Right lobe of liver (tissue), 6 donors: ENCODE measurements at regions not wholly inside any gene's neighbourhood (a gene's known extent, or its start where the extent isn't known, plus 50 kb on each side); places are given as distances from the start of the nearest gene placed in this dataset.

Source experiments
- ATAC-seq, 4 donors: fragments of 200-7000 bp; cut with Tn5 transposase; one replicate each; pipeline ENCODE4 v1.9.1; 2020; ENCODE audit warnings: mild to moderate bottlenecking in 4 of 4, moderate library complexity in 4 of 4
- DNase-seq, 3 donors: peaks; one replicate each; pipeline ENCODE4 v3.0.0-alpha.2; 2020
- H3K27ac ChIP-seq, 3 donors: fragments of 200-600 bp; one replicate each; pipeline ENCODE4 v1.8.0; 2022
- H3K27me3 ChIP-seq, 2 donors: fragments of 200-600 bp; one replicate each; pipeline ENCODE4 v1.8.0; 2022
- H3K36me3 ChIP-seq, 4 donors: fragments of 200-600 bp; sonication (generic) in 1 of 4; one replicate each; pipeline versions ENCODE4 v1.5.1 to v1.8.0; 2017 to 2022; ENCODE audit warnings: control low read depth in 1 of 4
- H3K4me1 ChIP-seq, 4 donors: fragments of 200-600 bp; sonication (generic) in 1 of 4; one replicate each; pipeline versions ENCODE4 v1.5.1 to v1.8.0; 2017 to 2022; ENCODE audit warnings: control low read depth in 1 of 4
- H3K4me3 ChIP-seq, 3 donors: fragments of 200-600 bp; one replicate each; pipeline ENCODE4 v1.8.0; 2022
- H3K9me3 ChIP-seq, 4 donors: fragments of 200-600 bp; sonication (generic) in 1 of 4; one replicate each; pipeline versions ENCODE4 v1.5.1 to v1.8.0; 2017 to 2022; ENCODE audit warnings: control low read depth in 1 of 4
- CTCF ChIP-seq, 4 donors: fragments of 200-600 bp in 3 of 4; fragments of 450-650 bp in 1 of 4; IDR thresholded peaks; one replicate each; pipeline versions ENCODE4 v1.5.1 to v1.8.0; 2016 to 2022; ENCODE audit warnings: antibody characterized with exemption in 4 of 4, mild to moderate bottlenecking in 2 of 4
- POLR2A ChIP-seq: fragments of 450-650 bp; IDR thresholded peaks from one replicate; pipeline ENCODE4 v1.6.1; 2017; ENCODE audit warnings: antibody characterized with exemption, mild to moderate bottlenecking
- WGBS: methylation state at CpG from one replicate; pipeline ENCODE4 v1.1.6; 2018; ENCODE audit warnings: low coverage, low lambda C conversion rate; ENCODE audit not compliant: insufficient coverage; ENCODE audit errors: missing lambda C conversion rate; 5-methylcytosine and 5-hydroxymethylcytosine counted together
- intact Hi-C, 2 donors: fragments of 100-400 bp; cut with DNase I; formaldehyde crosslinking; loops; one replicate each; pipeline versions ENCODE4 v1.11.2 to v1.14.1; 2022
- donor health status: DM: no; HTN: yes; CAD: no.
- donor health status: DM: no; HTN: no; CAD: no.
- donor health status: DM: no; HTN: no; CAD: no.
- donor health status: DM: no; HTN: yes; CAD: no.
- donor health status: DM: no; HTN: yes; CAD: no.

GRCh38 chr2:100645695-100646429 lies 83.1 kb downstream of the PDCL3 start:
- ATAC-seq (no peak), DNase-seq (no peak)
- no peaks in the 10 kb centered on the region for H3K36me3 ChIP-seq
- no peak overlapping the region for H3K27ac ChIP-seq
- intact Hi-C loops = no loop called here
- no peaks in the 10 kb centered on the region for H3K27me3 ChIP-seq
- no peak for TF ChIP-seq CTCF (IDR thresholded peaks at IDR 0.05)
- no peak for TF ChIP-seq POLR2A
- WGBS = 45% methylated on average over 7 of the region's 8 CpGs
- no peaks in the 10 kb centered on the region for H3K4me1 ChIP-seq
- no peaks in the 10 kb centered on the region for H3K9me3 ChIP-seq
- no peak overlapping the region for H3K4me3 ChIP-seq

GRCh38 chr2:100647709-100648108 lies 84.9 kb downstream of the PDCL3 start:
- no peak overlapping the region for H3K4me3 ChIP-seq
- H3K4me1 ChIP-seq = no peaks in the 10 kb centered on the region
- no peaks in the 10 kb centered on the region for H3K36me3 ChIP-seq
- 71% methylated on average over 1 of the region's 1 CpG for WGBS
- H3K27ac ChIP-seq = no peak overlapping the region
- no peak for TF ChIP-seq CTCF (IDR thresholded peaks at IDR 0.05)
- no peak for TF ChIP-seq POLR2A
- intact Hi-C loops = no loop called here
- ATAC-seq = no peak
- no peaks in the 10 kb centered on the region for H3K9me3 ChIP-seq
- DNase-seq = no peak
- no peaks in the 10 kb centered on the region for H3K27me3 ChIP-seq

GRCh38 chr2:100650151-100650550 lies 87.4 kb downstream of the PDCL3 start:
- Histone ChIP-seq H3K27ac (no peak overlapping the region), H3K9me3 (no peaks in the 10 kb centered on the region), H3K36me3 (no peaks in the 10 kb centered on the region), H3K4me1 (no peaks in the 10 kb centered on the region), H3K27me3 (no peaks in the 10 kb centered on the region), H3K4me3 (no peak overlapping the region)
- no peak for DNase-seq
- WGBS = 41% methylated on average over 3 of the region's 3 CpGs
- ATAC-seq = no peak
- intact Hi-C loops = no loop called here
- TF ChIP-seq CTCF (IDR thresholded peaks at IDR 0.05) = no peak

GRCh38 chr2:100653449-100654035 lies 90.7 kb downstream of the PDCL3 start:
- no peak for DNase-seq
- Histone ChIP-seq H3K36me3 (no peaks in the 10 kb centered on the region), H3K27me3 (no peaks in the 10 kb centered on the region), H3K4me1 (no peaks in the 10 kb centered on the region), H3K27ac (no peak overlapping the region), H3K4me3 (no peak overlapping the region), H3K9me3 (no peaks in the 10 kb centered on the region)
- TF ChIP-seq CTCF (IDR thresholded peaks at IDR 0.05) (no peak), POLR2A (no peak)
- intact Hi-C loops = no loop called here
- no peak for ATAC-seq
- WGBS = 60% methylated on average over 3 of the region's 7 CpGs
